LNCaP clone FGC (cell line): ENCODE measurements at regions not wholly inside any gene's neighbourhood (a gene's known extent, or its start where the extent isn't known, plus 50 kb on each side); places are given as distances from the start of the nearest gene placed in this dataset.
A peak's percentile ranks its signal among the peaks of the same experiment; 100 is the strongest.

Experiments used
- DNase-seq: peaks from one replicate; pipeline ENCODE4 v3.0.0-alpha.2; 2011; ENCODE audit warnings: low read depth
- H3K4me3 ChIP-seq: 2 replicates; pipeline ENCODE4 v1.5.1; 2011; ENCODE audit warnings: mild to moderate bottlenecking, low read depth, low read length, control low read depth
- TF ChIP-seq, protein P1 (sequence below): IDR thresholded peaks from 2 replicates; pipeline ENCODE4 v1.5.1; 2012; ENCODE audit warnings: mild to moderate bottlenecking; ENCODE audit not compliant: control insufficient read depth, insufficient read depth; ENCODE audit errors: extremely low read depth

DNA sequence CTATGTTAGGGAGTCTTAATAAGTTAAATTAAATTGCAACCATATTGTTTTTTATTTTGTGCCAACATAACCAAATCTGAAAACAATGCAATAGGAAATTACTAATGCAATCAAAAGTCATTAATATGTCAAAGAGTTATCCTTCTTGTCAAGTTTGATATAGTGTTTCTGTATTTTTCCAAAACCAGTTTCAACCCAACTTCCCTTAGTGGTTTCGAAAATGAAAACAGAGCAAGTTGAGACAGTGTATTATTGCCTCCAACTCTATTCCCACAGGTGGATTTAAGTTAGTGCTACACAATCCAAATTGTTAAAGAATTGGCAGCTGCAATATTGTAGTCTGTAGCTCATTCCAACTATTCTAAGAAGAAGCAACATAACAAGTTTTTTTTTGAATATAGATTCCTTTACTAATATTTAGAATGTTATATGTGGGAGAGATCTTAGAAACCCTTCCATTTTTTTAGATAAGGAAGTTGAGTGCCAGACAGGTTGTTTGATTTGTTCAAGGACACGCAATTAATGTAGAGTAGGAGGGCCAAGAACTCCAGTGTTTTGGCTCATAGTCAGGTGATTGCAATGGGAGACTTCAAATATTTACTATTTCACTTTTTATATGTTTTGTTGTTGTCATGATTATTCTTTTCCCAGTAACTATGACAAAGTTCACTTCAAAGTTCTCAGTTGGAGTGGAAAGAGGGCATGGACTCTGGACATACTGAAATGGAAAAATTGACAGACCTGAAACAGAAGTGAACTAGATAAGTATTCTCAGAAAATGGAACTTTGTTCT, 282.4 kb upstream of the HSF2 start:
- no peak overlapping the region for H3K4me3 ChIP-seq
- DNase-seq: peak; percentile 92
- TF ChIP-seq, protein P1, sequence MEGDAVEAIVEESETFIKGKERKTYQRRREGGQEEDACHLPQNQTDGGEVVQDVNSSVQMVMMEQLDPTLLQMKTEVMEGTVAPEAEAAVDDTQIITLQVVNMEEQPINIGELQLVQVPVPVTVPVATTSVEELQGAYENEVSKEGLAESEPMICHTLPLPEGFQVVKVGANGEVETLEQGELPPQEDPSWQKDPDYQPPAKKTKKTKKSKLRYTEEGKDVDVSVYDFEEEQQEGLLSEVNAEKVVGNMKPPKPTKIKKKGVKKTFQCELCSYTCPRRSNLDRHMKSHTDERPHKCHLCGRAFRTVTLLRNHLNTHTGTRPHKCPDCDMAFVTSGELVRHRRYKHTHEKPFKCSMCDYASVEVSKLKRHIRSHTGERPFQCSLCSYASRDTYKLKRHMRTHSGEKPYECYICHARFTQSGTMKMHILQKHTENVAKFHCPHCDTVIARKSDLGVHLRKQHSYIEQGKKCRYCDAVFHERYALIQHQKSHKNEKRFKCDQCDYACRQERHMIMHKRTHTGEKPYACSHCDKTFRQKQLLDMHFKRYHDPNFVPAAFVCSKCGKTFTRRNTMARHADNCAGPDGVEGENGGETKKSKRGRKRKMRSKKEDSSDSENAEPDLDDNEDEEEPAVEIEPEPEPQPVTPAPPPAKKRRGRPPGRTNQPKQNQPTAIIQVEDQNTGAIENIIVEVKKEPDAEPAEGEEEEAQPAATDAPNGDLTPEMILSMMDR: no peak

DNA sequence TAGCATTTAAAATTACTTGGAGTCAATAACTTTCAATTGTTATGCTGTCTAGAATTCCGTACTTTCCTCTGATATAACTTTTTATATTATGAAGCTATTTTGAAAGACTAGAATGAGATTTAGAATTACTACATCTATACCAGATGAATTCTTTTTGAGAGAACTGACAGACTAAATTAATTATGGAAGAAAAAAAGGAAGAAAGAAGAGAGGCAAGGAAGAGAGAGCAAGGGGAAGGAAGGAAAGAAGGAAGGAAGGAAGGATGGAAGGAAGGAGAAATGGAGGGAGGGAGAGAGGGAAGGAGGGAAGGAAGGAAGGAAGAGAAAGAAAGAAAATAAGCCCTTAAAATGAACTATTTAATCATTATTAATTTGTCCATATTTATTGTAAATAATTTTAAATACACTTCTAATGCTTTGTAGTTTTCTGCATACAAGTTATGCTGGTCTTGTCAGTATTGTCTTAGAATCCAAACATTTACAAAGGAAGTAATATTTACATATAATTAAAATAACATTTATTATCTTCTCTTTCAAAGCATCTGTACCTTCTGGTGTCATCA, 280.4 kb upstream of the HSF2 start:
- TF ChIP-seq, protein P1: no peak
- H3K4me3 ChIP-seq: no peak overlapping the region
- DNase-seq: no peak

GRCh38 chr6:122122202-122122601, 277.2 kb upstream of the HSF2 start:
- TF ChIP-seq, protein P1: no peak

GRCh38 chr6:122122686-122123085, 276.8 kb upstream of the HSF2 start:
- no peak for DNase-seq
- TF ChIP-seq, protein P1: no peak
- H3K4me3 ChIP-seq: no peak overlapping the region

More at GRCh38 chr6:122122202-122122601, 277.2 kb upstream of the HSF2 start:
- H3K4me3 ChIP-seq: no peak overlapping the region
- DNase-seq: no peak

- TF ChIP-seq, protein P1: no peak
- H3K4me3 ChIP-seq: no peak overlapping the region
- DNase-seq: no peak
These were observed 274.5 kb upstream of the HSF2 start for GRCh38 chr6:122124908-122125307.

GRCh38 chr6:122126894-122127293, 272.6 kb upstream of the HSF2 start:
- DNase-seq: peak; percentile 63
- no peak overlapping the region for H3K4me3 ChIP-seq
- TF ChIP-seq, protein P1: no peak

DNA sequence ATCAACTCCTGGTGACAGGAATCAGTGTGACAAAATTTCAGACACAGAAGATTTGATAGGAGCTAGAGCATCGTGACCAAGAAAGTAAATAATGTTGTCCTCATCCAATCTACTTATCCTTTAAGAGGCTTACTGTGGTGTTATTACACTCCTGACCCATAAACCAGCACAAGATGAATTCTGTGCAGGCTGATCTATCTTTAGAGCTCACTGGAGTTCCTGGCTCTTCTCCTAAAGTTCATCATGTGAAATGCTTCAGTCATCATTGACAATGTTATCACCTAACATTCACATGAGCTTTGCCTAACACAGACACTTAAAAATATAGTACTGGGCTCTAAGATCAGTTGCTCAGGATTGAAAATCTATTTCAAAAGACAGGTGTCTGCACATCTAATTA, 271.0 kb upstream of the HSF2 start:
- H3K4me3 ChIP-seq: no peak overlapping the region
- TF ChIP-seq, protein P1: no peak
- DNase-seq: no peak
